ENCODE measurements at regions not wholly inside any gene's neighbourhood (a gene's known extent, or its start where the extent isn't known, plus 50 kb on each side); places are given as distances from the start of the nearest gene placed in this dataset.
"Not testable (repeated sequence)": the region's sequence is repeated elsewhere in the genome, so short reads cannot be mapped to it uniquely, and the experiment has no call there.

DNA sequence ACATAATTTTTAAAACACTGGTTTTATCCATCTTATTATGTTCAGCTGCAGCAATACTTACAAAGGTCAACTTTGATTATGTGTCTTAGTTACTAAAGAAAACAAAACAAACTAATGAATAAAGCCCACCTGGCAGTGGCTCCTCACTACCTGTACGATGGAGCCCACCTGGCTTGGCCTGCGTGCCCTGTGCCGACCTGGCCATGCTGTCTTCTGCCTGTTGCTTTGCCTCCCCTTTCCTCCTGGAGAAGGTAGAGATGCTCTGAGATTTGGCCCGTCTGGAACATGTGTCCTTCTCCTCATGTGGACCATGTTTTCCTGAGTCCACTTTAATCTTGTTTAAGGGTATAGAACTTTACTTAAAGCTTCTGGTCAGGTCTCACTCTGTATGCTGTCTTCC, 1426.0 kb upstream of the DEFB115 start:
- H3K27me3 Mint-ChIP-seq; intact Hi-C loops (cut with micrococcal nuclease); H3K36me3 Mint-ChIP-seq (ENCODE audit: low read depth); H3K4me3 Mint-ChIP-seq; H3K27ac Mint-ChIP-seq; H3K4me1 Mint-ChIP-seq (ENCODE audit: low read depth): not testable (repeated sequence)
- H3K9me3 Mint-ChIP-seq, result peaks cover 58% of the 10 kb centered on the region

GRCh38 chr20:29868014-29868413, 1389.5 kb upstream of the DEFB115 start:
- not testable (repeated sequence) for H3K4me1 Mint-ChIP-seq (ENCODE audit: low read depth); H3K27me3 Mint-ChIP-seq
- intact Hi-C loops (cut with micrococcal nuclease), result loop anchor here (5.0 kb wide), 1 partner anchor 746 kb away; no protein-coding TSS in a partner anchor

GRCh38 chr20:29868688-29869087, 1388.8 kb upstream of the DEFB115 start:
- intact Hi-C loops (cut with micrococcal nuclease), result loop anchor here (5.0 kb wide), 1 partner anchor 746 kb away; no protein-coding TSS in a partner anchor
- H3K27ac Mint-ChIP-seq; H3K36me3 Mint-ChIP-seq (ENCODE audit: low read depth); H3K27me3 Mint-ChIP-seq; H3K4me3 Mint-ChIP-seq; H3K4me1 Mint-ChIP-seq (ENCODE audit: low read depth): not testable (repeated sequence)
- H3K9me3 Mint-ChIP-seq, result peaks cover 45% of the 10 kb centered on the region

More at GRCh38 chr20:29868014-29868413, 1389.5 kb upstream of the DEFB115 start:
- H3K27ac Mint-ChIP-seq; H3K4me3 Mint-ChIP-seq; H3K36me3 Mint-ChIP-seq (ENCODE audit: low read depth): not testable (repeated sequence)
- peaks cover 46% of the 10 kb centered on the region for H3K9me3 Mint-ChIP-seq

GRCh38 chr20:29871816-29872215, 1385.6 kb upstream of the DEFB115 start:
- H3K4me1 Mint-ChIP-seq (ENCODE audit: low read depth); H3K27ac Mint-ChIP-seq; H3K27me3 Mint-ChIP-seq; H3K4me3 Mint-ChIP-seq; intact Hi-C loops (cut with micrococcal nuclease); H3K36me3 Mint-ChIP-seq (ENCODE audit: low read depth): not testable (repeated sequence)
- peaks cover 51% of the 10 kb centered on the region for H3K9me3 Mint-ChIP-seq

DNA sequence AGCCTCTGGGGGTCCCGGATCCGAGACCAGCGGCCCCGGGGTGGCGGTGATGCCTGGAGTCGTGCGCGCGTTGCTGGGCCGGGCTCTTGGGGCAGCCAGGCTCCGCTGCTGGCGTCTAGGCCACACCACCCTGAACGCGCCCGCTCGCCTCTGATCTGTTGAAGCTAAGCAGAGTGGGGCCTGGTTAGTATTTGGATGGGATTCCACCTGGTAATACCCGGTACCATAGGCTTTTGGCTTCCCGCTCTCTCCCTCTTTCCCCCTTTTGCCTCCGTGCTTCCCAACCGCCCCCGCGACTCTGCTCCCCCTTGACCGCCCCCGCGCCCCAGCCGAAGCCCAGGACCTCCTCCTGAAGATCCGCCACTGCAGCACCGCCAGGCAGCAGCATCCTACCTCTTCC, 1383.5 kb upstream of the DEFB115 start:
- no peaks in the 10 kb centered on the region for H3K36me3 Mint-ChIP-seq (ENCODE audit: low read depth)
- peaks cover 4% of the 10 kb centered on the region for H3K27me3 Mint-ChIP-seq
- H3K9me3 Mint-ChIP-seq, result peaks cover 60% of the 10 kb centered on the region
- no peaks in the 10 kb centered on the region for H3K4me1 Mint-ChIP-seq (ENCODE audit: low read depth)
- intact Hi-C loops (cut with micrococcal nuclease), result no loop called here
- H3K27ac Mint-ChIP-seq, result no peak overlapping the region
- no peak overlapping the region for H3K4me3 Mint-ChIP-seq

DNA sequence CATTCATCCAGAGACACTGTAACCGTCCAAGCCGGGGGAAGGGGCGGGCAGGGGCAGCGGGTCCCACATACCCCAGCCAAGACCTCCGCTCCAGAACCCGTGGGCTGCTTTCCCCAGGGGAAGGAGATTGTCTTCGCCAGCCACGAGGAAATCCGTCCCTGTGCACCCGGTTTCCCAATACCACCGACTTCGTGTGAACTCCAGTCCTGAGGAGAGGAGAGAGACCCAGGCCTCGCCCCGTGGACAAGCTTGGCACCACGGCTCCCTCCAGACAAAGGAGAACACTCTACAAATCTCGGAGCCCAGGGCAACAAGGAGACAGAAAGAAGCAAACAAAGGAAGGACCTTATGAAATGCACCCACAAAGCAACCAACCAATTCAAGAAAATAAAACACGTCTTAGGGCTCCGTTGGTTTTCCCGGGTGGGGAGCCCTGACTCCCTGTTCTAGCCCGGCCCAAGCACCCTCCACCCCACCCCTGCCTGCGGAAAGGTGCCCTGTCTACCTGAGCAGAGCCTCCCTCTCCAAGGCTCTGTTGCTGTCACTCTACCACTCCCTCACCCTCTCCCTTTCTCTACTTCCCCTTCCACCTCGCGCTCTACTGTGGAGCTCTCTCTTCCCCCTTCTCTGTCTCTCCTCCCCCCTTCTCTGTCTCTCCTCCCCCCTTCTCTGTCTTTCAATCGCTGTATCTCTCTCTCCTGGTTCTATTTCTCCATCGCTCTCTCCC, 1382.8 kb upstream of the DEFB115 start:
- peaks cover 58% of the 10 kb centered on the region for H3K9me3 Mint-ChIP-seq
- H3K4me1 Mint-ChIP-seq (ENCODE audit: low read depth), result no peaks in the 10 kb centered on the region
- no peaks in the 10 kb centered on the region for H3K36me3 Mint-ChIP-seq (ENCODE audit: low read depth)
- H3K27ac Mint-ChIP-seq, result no peak overlapping the region
- H3K27me3 Mint-ChIP-seq, result peaks cover 4% of the 10 kb centered on the region
- intact Hi-C loops (cut with micrococcal nuclease), result no loop called here
- H3K4me3 Mint-ChIP-seq, result no peak overlapping the region

GRCh38 chr20:29875321-29876083, 1382.0 kb upstream of the DEFB115 start:
- peaks cover 60% of the 10 kb centered on the region for H3K9me3 Mint-ChIP-seq
- H3K4me1 Mint-ChIP-seq (ENCODE audit: low read depth); H3K27ac Mint-ChIP-seq; H3K27me3 Mint-ChIP-seq; intact Hi-C loops (cut with micrococcal nuclease); H3K4me3 Mint-ChIP-seq; H3K36me3 Mint-ChIP-seq (ENCODE audit: low read depth): not testable (repeated sequence)

DNA sequence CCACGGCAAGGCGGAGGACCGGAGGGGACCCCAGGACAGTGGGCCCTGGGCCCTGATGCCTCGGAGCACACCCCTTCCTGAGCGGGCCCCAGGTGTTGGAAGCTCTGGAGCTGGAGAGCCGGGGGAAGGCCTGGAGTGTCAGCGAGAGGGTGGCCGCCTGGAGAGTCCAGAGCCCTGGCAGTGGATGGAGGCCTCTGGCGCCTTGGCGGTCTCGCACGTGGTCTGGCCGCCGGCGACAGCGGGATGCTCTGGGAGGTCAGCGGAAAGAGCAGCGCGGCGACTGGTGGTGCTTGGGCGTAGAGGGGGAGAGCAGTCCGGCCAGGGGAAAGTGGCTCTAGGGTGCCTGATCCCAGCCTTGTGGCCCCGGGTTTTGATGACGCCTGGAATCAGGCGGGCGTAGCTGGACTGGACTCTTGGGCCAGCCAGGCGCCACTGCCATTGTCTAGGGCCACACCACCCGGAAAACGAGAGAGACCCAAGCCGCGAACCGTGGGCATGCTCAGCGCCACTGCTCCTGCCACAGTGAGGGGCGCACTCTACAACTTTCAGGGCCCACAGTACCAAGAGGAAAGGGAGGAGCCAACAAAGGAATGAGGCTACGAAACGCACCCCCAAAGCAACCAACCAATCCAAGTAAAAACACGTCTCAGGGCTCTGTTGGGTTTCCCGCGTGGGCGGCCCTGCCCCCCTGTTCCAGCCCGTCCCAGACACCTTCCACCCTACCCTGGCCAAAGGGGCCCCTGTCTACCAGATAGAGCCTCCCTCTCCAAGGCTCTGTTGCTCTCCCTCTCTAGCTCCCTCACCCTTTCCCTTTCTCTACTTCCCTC, 1381.2 kb upstream of the DEFB115 start:
- H3K27ac Mint-ChIP-seq; intact Hi-C loops (cut with micrococcal nuclease); H3K4me3 Mint-ChIP-seq; H3K4me1 Mint-ChIP-seq (ENCODE audit: low read depth); H3K36me3 Mint-ChIP-seq (ENCODE audit: low read depth); H3K27me3 Mint-ChIP-seq: not testable (repeated sequence)
- peaks cover 63% of the 10 kb centered on the region for H3K9me3 Mint-ChIP-seq

DNA sequence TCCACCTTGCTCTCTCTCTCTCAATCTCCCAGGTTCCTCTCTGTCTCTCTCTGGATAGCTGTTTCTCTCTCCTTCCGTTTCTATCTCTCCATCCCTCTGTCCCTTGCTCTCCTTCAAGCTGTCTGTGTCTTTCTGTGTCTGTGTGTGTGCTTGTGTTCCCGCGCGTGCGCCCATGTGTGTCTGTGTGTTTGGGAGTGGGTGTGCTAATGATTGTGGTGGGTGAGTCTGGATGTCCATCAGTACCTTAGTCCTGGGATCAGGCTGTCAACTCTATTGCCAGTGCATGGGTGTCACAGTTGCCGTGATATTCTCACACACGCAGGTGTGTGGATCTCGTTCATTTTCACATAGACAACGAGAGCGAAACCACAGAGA, 1380.6 kb upstream of the DEFB115 start:
- Mint-ChIP-seq H3K27me3 (peaks cover 4% of the 10 kb centered on the region), H3K4me1 (ENCODE audit: low read depth) (no peaks in the 10 kb centered on the region), H3K36me3 (ENCODE audit: low read depth) (no peaks in the 10 kb centered on the region), H3K4me3 (no peak overlapping the region), H3K9me3 (peaks cover 65% of the 10 kb centered on the region), H3K27ac (no peak overlapping the region)
- intact Hi-C loops (cut with micrococcal nuclease), result no loop called here

- H3K27me3 Mint-ChIP-seq; H3K4me1 Mint-ChIP-seq (ENCODE audit: low read depth); H3K4me3 Mint-ChIP-seq; H3K27ac Mint-ChIP-seq; H3K36me3 Mint-ChIP-seq (ENCODE audit: low read depth); intact Hi-C loops (cut with micrococcal nuclease): not testable (repeated sequence)
- H3K9me3 Mint-ChIP-seq, result peaks cover 72% of the 10 kb centered on the region
These were observed 1379.8 kb upstream of the DEFB115 start for GRCh38 chr20:29877411-29878280.

DNA sequence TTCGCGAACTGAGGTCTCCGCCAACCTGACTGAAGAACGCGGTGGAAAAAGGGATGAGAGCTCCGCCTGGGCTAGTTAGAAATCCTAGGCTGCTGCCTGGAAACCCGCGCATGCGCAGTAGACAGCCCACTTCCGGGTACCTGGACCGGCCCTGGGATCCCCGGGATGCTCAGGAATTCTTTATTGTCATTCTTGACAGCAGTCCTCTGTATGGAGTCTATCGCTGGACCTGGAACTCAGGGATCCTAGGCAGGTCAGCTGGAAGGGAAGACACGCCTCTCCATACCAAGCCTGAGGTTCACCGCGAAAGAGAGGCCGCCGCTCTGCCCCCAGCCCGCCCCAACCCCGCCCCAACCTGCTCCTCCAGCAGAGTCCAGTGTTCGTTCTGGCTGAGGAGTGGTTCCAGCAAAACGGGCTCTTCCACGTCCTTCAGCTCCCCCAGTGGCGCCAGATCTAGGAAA, 1379.2 kb upstream of the DEFB115 start:
- Mint-ChIP-seq H3K4me3 (no peak overlapping the region), H3K9me3 (peaks cover 74% of the 10 kb centered on the region), H3K27me3 (peaks cover 4% of the 10 kb centered on the region), H3K36me3 (ENCODE audit: low read depth) (no peaks in the 10 kb centered on the region), H3K27ac (no peak overlapping the region), H3K4me1 (ENCODE audit: low read depth) (no peaks in the 10 kb centered on the region)
- intact Hi-C loops (cut with micrococcal nuclease), result no loop called here

DNA sequence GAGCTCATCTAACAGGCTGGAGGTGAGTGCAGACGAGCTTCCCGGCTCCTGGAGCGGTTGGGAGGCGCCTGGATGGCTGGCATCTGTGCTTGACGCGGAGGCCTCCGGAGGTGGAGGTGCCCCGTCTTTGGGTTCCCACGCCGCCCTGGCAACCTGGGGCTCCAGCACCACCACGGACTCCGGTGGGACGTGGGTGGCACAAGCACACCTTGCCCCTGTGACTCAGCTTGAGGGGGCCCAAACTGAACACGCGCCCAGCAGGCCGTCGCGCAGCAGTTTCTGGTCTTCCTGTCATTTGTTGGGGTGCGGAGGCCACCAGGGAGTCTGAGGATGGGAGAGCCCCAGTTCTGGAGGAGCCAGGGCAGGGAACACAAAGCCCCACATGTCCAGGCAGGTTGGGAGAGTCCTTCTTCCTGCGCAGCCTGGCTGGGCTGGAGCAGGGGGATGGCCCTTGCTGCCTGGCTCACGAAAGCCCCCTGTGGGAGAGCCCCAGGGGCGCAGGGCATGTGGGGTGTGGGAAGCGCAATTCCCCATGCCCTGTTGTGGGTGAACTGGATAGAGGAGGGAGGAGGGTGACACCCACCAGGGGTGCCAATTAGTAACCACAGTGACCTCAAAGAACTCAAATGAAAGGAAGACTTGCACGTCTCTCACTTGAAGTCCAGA, 1378.6 kb upstream of the DEFB115 start:
- intact Hi-C loops (cut with micrococcal nuclease), result no loop called here
- H3K36me3 Mint-ChIP-seq (ENCODE audit: low read depth), result no peaks in the 10 kb centered on the region
- no peak overlapping the region for H3K4me3 Mint-ChIP-seq

DNA sequence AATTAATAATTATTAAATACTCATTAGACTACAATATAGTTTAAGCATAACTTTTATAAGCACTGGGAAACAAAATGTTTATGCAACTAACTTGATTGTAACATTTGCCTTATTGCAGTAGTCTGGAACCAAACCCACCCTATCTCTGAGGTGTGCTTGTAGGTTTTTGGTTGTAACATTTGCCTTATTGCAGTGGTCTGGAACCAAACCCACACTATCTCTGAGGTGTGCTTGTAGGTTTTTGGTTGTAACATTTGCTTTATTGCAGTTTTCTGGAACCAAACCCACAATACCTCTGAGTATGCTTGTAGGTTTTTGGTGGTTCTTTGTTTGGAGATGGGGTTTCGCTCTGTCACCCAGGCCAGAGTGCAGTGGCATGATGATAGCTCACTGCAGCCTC, 1376.4 kb upstream of the DEFB115 start:
- intact Hi-C loops (cut with micrococcal nuclease); H3K27me3 Mint-ChIP-seq; H3K36me3 Mint-ChIP-seq (ENCODE audit: low read depth); H3K4me1 Mint-ChIP-seq (ENCODE audit: low read depth); H3K27ac Mint-ChIP-seq; H3K4me3 Mint-ChIP-seq: not testable (repeated sequence)
- H3K9me3 Mint-ChIP-seq, result peaks cover 75% of the 10 kb centered on the region

More for the DNA sequence above, 1378.6 kb upstream of the DEFB115 start:
- H3K4me1 Mint-ChIP-seq (ENCODE audit: low read depth), result no peaks in the 10 kb centered on the region
- peaks cover 4% of the 10 kb centered on the region for H3K27me3 Mint-ChIP-seq
- peaks cover 80% of the 10 kb centered on the region for H3K9me3 Mint-ChIP-seq
- no peak overlapping the region for H3K27ac Mint-ChIP-seq

Measured in dendritic cell treated with granulocyte-macrophage colony-stimulating factor and Interleukin-4, amounts not matched to agents 40 ng/mL and 50 ng/mL, for 4 days (primary cell).